ENCODE measurements at regions not wholly inside any gene's neighbourhood (a gene's known extent, or its start where the extent isn't known, plus 50 kb on each side); places are given as distances from the start of the nearest gene placed in this dataset.

DNA sequence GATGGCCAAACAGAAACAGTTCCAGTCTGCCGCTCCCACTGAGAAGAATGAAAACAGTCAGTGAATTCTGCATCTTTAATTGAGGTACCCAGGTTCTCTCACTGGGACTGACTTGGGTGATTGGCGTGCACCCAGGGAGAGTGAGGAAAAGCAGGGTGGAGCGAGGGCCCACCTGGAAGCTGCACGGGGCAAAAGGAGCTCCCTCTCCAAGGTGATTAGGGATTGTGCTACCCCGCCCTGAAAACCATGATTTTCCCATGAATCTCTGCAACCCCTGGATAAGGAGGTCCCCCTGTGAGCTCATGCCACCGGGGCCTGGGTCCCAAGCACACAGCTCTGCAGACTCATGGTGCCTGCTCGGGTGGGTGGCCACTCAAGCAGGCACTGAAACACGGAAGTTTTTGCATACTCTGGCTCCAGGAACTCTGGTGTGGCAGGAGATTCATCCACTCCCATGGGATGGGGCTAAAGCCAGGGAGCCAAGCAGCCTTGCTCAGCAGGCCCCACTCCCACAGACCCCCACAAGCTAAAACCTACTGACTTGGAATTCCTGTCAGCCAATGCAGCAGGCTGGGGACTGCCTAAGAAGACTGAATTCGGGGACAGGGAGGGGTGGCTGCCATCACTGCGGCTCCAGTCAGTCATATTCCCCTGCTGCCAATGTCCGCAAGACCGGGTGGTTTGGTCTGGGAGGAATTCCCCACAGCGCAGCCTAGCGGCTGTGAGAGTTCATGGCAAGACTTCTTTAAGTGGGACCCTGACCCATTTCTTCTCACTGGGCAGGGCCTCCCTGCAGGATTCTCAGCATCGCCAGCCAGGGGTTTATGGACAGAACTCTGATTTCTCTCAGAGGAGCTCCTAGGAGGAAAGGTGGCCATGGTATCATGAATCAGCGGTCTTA is 652.2 kb upstream of the RGMB start:
- H3K27ac ChIP-seq (ENCODE audit: insufficient read depth, low read length): no peak overlapping the region
- no peaks in the 10 kb centered on the region; the same call in 1 of the 2 replicates for H3K4me1 ChIP-seq (ENCODE audit: control insufficient read depth, insufficient read depth, low read length)
- H3K9ac ChIP-seq (ENCODE audit: low read depth, low read length): no peak overlapping the region
- DNase-seq: no peak
- no peak overlapping the region for H2BK120ac ChIP-seq (ENCODE audit: low read depth, low read length)
- H2BK20ac ChIP-seq (ENCODE audit: low read depth, low read length): no peak overlapping the region
- H2AFZ ChIP-seq (replicated peaks; ENCODE audit: low read length, poor library complexity): no peak overlapping the region
- no peak for TF ChIP-seq BHLHE40 (IDR thresholded peaks at IDR 0.05; ENCODE audit: low read depth, low read length)
- TF ChIP-seq RCOR1 (IDR thresholded peaks at IDR 0.05; ENCODE audit: insufficient replicate concordance, low read length): no peak
- TF ChIP-seq CEBPB (IDR thresholded peaks at IDR 0.05; ENCODE audit: low read depth, low read length): no peak
- TF ChIP-seq NFE2L2 (IDR thresholded peaks at IDR 0.05; ENCODE audit: low read depth, low read length): no peak
- no peak for TF ChIP-seq FOS (IDR thresholded peaks at IDR 0.05; ENCODE audit: low read depth, low read length)
- BruUV-seq (replicated peaks): no TSS peak
- no peaks in the 10 kb centered on the region for H4K20me1 ChIP-seq (ENCODE audit: insufficient read depth, low read length)
- ATAC-seq (ENCODE audit: low read depth): no peak
- H2AK5ac ChIP-seq (ENCODE audit: low read depth, low read length): no peak overlapping the region
- H3K18ac ChIP-seq (ENCODE audit: low read depth, low read length): no peak overlapping the region
- H2BK15ac ChIP-seq (ENCODE audit: low read depth, low read length): no peak overlapping the region
- H4K8ac ChIP-seq (ENCODE audit: low read depth in 2 of 2, low read length in 2 of 2): no peak overlapping the region
- H3K4ac ChIP-seq (ENCODE audit: low read depth, low read length): no peak overlapping the region
- no peak overlapping the region for H3K4me3 ChIP-seq (ENCODE audit: insufficient read depth, low read depth, low read length)
- H2AK9ac ChIP-seq (replicated peaks; ENCODE audit: low read depth, low read length, poor library complexity): no peak overlapping the region
- no peak overlapping the region for H2BK5ac ChIP-seq (ENCODE audit: low read depth, low read length, poor library complexity, severe bottlenecking)
- H3K79me1 ChIP-seq (ENCODE audit: low read depth in 1 of 2, low read length in 2 of 2): no peaks in the 10 kb centered on the region
- dilution Hi-C loops (cut with HindIII; ENCODE audit: low sequenced_read_pairs, unreplicated experiment) (no loop called here), in situ Hi-C loops (cut with MboI; ENCODE audit: low sequenced_read_pairs) (no loop called here), intact Hi-C loops (cut with micrococcal nuclease) (no loop called here)
- ChIA-PET CTCF (no interaction called here), POLR2A (ENCODE audit: unreplicated experiment) (no interaction called here)
- H3K23ac ChIP-seq (ENCODE audit: low read depth, low read length): no peak overlapping the region
- no peak overlapping the region for H3K4me2 ChIP-seq (ENCODE audit: low read depth, low read length)
- no peak overlapping the region for H4K91ac ChIP-seq (ENCODE audit: insufficient read depth, low read depth, low read length)
- no peak overlapping the region for H4K5ac ChIP-seq (ENCODE audit: low read depth, low read length)
- 93% methylated on average over 7 of the region's 16 CpGs; no CpG with 5 or more reads in 1 of the 2 experiments for WGBS, 2 experiments (ENCODE audit: extremely low coverage in 2 of 2, insufficient read length in 1 of 2)
- H3K14ac ChIP-seq (replicated peaks; ENCODE audit: low read depth, low read length): no peak overlapping the region
- H3K56ac ChIP-seq (ENCODE audit: extremely low read depth, insufficient read depth, low read length): no peak overlapping the region
- H3K27me3 ChIP-seq (ENCODE audit: control insufficient read depth, insufficient read depth, low read length): no peaks in the 10 kb centered on the region
- H3K9me1 ChIP-seq (ENCODE audit: insufficient read depth, low read length): no peaks in the 10 kb centered on the region
- H3K9me3 ChIP-seq (ENCODE audit: control insufficient read depth, insufficient read depth, low read length): no peaks in the 10 kb centered on the region
- no peaks in the 10 kb centered on the region for H3K36me3 ChIP-seq (ENCODE audit: control insufficient read depth, insufficient read depth, low read length)
